Esophagus squamous epithelium (tissue), 5 donors: ENCODE measurements at regions not wholly inside any gene's neighbourhood (a gene's known extent, or its start where the extent isn't known, plus 50 kb on each side); places are given as distances from the start of the nearest gene placed in this dataset.

Experiments used
- DNase-seq: peaks from one replicate; lab custom pipeline; 2025; lab: John Stamatoyannopoulos, UW
- H3K27ac ChIP-seq, 4 donors: fragments of 200-600 bp; sonication (generic); one replicate each; pipeline ENCODE4 v1.5.1; 2016 to 2019; ENCODE audit warnings: mild to moderate bottlenecking in 1 of 4
- H3K27me3 ChIP-seq, 4 donors: fragments of 200-600 bp; sonication (generic); 1 replicate in 3 of 4; 2 replicates in 1 of 4; pipeline versions ENCODE4 v1.5.1 to v1.6.0; 2017 to 2021; ENCODE audit warnings: antibody characterized with exemption in 1 of 4
- H3K36me3 ChIP-seq, 3 donors: fragments of 200-600 bp; sonication (generic); one replicate each; pipeline ENCODE4 v1.5.1; 2016 to 2019
- H3K4me1 ChIP-seq, 3 donors: fragments of 200-600 bp; sonication (generic); one replicate each; pipeline ENCODE4 v1.5.1; 2017 to 2019
- H3K4me3 ChIP-seq, 4 donors: fragments of 200-600 bp; sonication (generic); 1 replicate in 3 of 4; 2 replicates in 1 of 4; pipeline ENCODE4 v1.5.1; 2016 to 2019; ENCODE audit warnings: mild to moderate bottlenecking in 2 of 4, moderate library complexity in 1 of 4
- H3K9me3 ChIP-seq, 3 donors: fragments of 200-600 bp; sonication (generic); one replicate each; pipeline ENCODE4 v1.5.1; 2016 to 2019
- CTCF ChIP-seq, 6 experiments: fragments of 450-650 bp in 4 of 6; fragments of 200-600 bp in 2 of 6; sonication (generic) in 2 of 6; IDR thresholded peaks; one replicate each; pipeline ENCODE4 v1.5.1; 2016 to 2019; ENCODE audit warnings: antibody characterized with exemption in 6 of 6, mild to moderate bottlenecking in 4 of 6, moderate library complexity in 4 of 6
- POLR2A ChIP-seq, 4 donors: fragments of 450-650 bp; IDR thresholded peaks; one replicate each; pipeline ENCODE4 v1.6.1; 2017; ENCODE audit warnings: antibody characterized with exemption in 4 of 4, mild to moderate bottlenecking in 4 of 4, moderate library complexity in 3 of 4
- WGBS, 2 donors: methylation state at CpG; one replicate each; pipeline ENCODE4 v1.1.5; 2018; 5-methylcytosine and 5-hydroxymethylcytosine counted together
- intact Hi-C: fragments of 100-400 bp; cut with DNase I; formaldehyde crosslinking; loops from one replicate; pipeline ENCODE4 v1.15.0; 2022
- donor health status: DM: yes; HTN: yes; CAD: no.

GRCh38 chr7:20998309-20998708, 211.6 kb upstream of the SP8 start:
- WGBS, 2 donors, result 8 to 33% methylated on average over 1 of the region's 1 CpG
- Histone ChIP-seq H3K4me1 (peaks cover 0 to 10% (median 0%) of the 10 kb centered on the region in 3 donors), H3K36me3 (no peaks in the 10 kb centered on the region), H3K4me3 (no peak overlapping the region), H3K27me3 (no peaks in the 10 kb centered on the region), H3K27ac (no peak overlapping the region), H3K9me3 (peaks cover 0 to 1% (median under 1%) of the 10 kb centered on the region in 3 donors)
- DNase-seq, result no peak
- no peak for TF ChIP-seq CTCF (IDR thresholded peaks at IDR 0.05)
- TF ChIP-seq POLR2A (IDR thresholded peaks at IDR 0.05), result no peak
- intact Hi-C loops, result no loop called here

- WGBS, 2 donors, result 33 to 66% methylated on average over 4 of the region's 4 CpGs
- DNase-seq, result no peak
- H3K27me3 ChIP-seq, result no peaks in the 10 kb centered on the region
Measured at GRCh38 chr7:21011153-21011552, 224.5 kb upstream of the SP8 start.

GRCh38 chr7:21013765-21014539, 227.3 kb upstream of the SP8 start:
- no peak overlapping the region for H3K4me3 ChIP-seq
- intact Hi-C loops, result no loop called here
- DNase-seq, result no peak
- H3K36me3 ChIP-seq, result no peaks in the 10 kb centered on the region
- no peaks in the 10 kb centered on the region for H3K9me3 ChIP-seq
- no peaks in the 10 kb centered on the region for H3K27me3 ChIP-seq
- peaks cover 0 to 32% (median 2%) of the 10 kb centered on the region in 3 donors for H3K4me1 ChIP-seq
- WGBS, 2 donors, result 26 to 28% methylated on average over 3 of the region's 3 CpGs
- peak overlapping the region in 3 of 4 donors; percentile 46 to 77 (median 57) for H3K27ac ChIP-seq
- TF ChIP-seq POLR2A (IDR thresholded peaks at IDR 0.05) (no peak), CTCF (IDR thresholded peaks at IDR 0.05) (no peak)

More at GRCh38 chr7:21011153-21011552, 224.5 kb upstream of the SP8 start:
- H3K27ac ChIP-seq, result no peak overlapping the region
- no peak overlapping the region for H3K4me3 ChIP-seq
- H3K4me1 ChIP-seq, result peaks cover 0 to 32% (median 2%) of the 10 kb centered on the region in 3 donors
- H3K9me3 ChIP-seq, result no peaks in the 10 kb centered on the region
- H3K36me3 ChIP-seq, result no peaks in the 10 kb centered on the region
- TF ChIP-seq POLR2A (IDR thresholded peaks at IDR 0.05) (no peak), CTCF (IDR thresholded peaks at IDR 0.05) (no peak)
- intact Hi-C loops, result no loop called here

GRCh38 chr7:21020667-21021066, 234.0 kb upstream of the SP8 start:
- H3K9me3 ChIP-seq, result no peaks in the 10 kb centered on the region
- no peak for TF ChIP-seq POLR2A (IDR thresholded peaks at IDR 0.05)
- no peak for TF ChIP-seq CTCF (IDR thresholded peaks at IDR 0.05)
- no peak for DNase-seq
- no peaks in the 10 kb centered on the region for H3K4me1 ChIP-seq
- WGBS, 2 donors, result 46 to 49% methylated on average over 2 of the region's 2 CpGs
- no peak overlapping the region for H3K27ac ChIP-seq
- no peak overlapping the region for H3K4me3 ChIP-seq
- no peaks in the 10 kb centered on the region for H3K36me3 ChIP-seq
- H3K27me3 ChIP-seq, result peaks cover 0 to 5% (median 0%) of the 10 kb centered on the region in 4 donors
- intact Hi-C loops, result no loop called here

- TF ChIP-seq POLR2A (IDR thresholded peaks at IDR 0.05) (no peak), CTCF (IDR thresholded peaks at IDR 0.05) (no peak)
- Histone ChIP-seq H3K27me3 (peaks cover 0 to 5% (median 0%) of the 10 kb centered on the region in 4 donors), H3K9me3 (no peaks in the 10 kb centered on the region), H3K4me3 (no peak overlapping the region), H3K4me1 (no peaks in the 10 kb centered on the region), H3K36me3 (no peaks in the 10 kb centered on the region), H3K27ac (no peak overlapping the region)
- intact Hi-C loops, result no loop called here
- WGBS, 2 donors, result 64 to 70% methylated on average over 6 of the region's 6 CpGs
- DNase-seq, result no peak
Measured at GRCh38 chr7:21023841-21024484, 237.3 kb upstream of the SP8 start.
